Natural killer cell (primary cell): ENCODE measurements at regions not wholly inside any gene's neighbourhood (a gene's known extent, or its start where the extent isn't known, plus 50 kb on each side); places are given as distances from the start of the nearest gene placed in this dataset.

Experiments used
- ATAC-seq, 3 donors: fragments of 150-1000 bp in 2 of 3; fragments of 200-7000 bp in 1 of 3; cut with Tn5 transposase; 1 replicate in 1 of 3; 2 replicates in 2 of 3; pipeline ENCODE4 v1.10.0; 2021; ENCODE audit warnings: mild to moderate bottlenecking in 2 of 3, moderate library complexity in 2 of 3
- DNase-seq, 2 donors: peaks; one replicate each; pipeline versions ENCODE4 v3.0.0 to v3.0.0-alpha.2; 2013 to 2021; ENCODE audit warnings: mixed read lengths in 1 of 2
- H3K27ac ChIP-seq: one replicate; pipeline ENCODE4 v1.5.1; 2013; ENCODE audit warnings: mild to moderate bottlenecking, low read length
- H3K27me3 ChIP-seq: one replicate; pipeline ENCODE4 v1.6.1; 2013; ENCODE audit warnings: low read length; ENCODE audit not compliant: control insufficient read depth, insufficient read depth
- H3K36me3 ChIP-seq: one replicate; pipeline ENCODE4 v1.6.1; 2013; ENCODE audit warnings: low read length; ENCODE audit not compliant: control insufficient read depth, insufficient read depth
- H3K4me1 ChIP-seq: one replicate; pipeline ENCODE4 v1.6.1; 2013; ENCODE audit warnings: low read length; ENCODE audit not compliant: control insufficient read depth, insufficient read depth
- H3K4me3 ChIP-seq: one replicate; pipeline ENCODE4 v1.5.1; 2013; ENCODE audit warnings: low read length
- H3K9me3 ChIP-seq: one replicate; pipeline ENCODE4 v1.6.1; 2013; ENCODE audit warnings: low read length; ENCODE audit not compliant: control insufficient read depth, insufficient read depth
- H3K27ac Mint-ChIP-seq, 2 donors: one replicate each; pipeline ENCODE4 v1.8.0; 2022; ENCODE audit warnings: mild to moderate bottlenecking in 2 of 2, mixed read lengths in 2 of 2, moderate library complexity in 1 of 2
- H3K27me3 Mint-ChIP-seq, 2 donors: one replicate each; pipeline ENCODE4 v1.8.0; 2022; ENCODE audit warnings: low read depth in 2 of 2, mixed read lengths in 2 of 2
- H3K36me3 Mint-ChIP-seq: one replicate; pipeline ENCODE4 v1.8.0; 2022; ENCODE audit warnings: mixed read lengths
- H3K4me1 Mint-ChIP-seq, 2 donors: one replicate each; pipeline ENCODE4 v1.8.0; 2022; ENCODE audit warnings: mixed read lengths in 2 of 2
- H3K4me3 Mint-ChIP-seq: one replicate; pipeline ENCODE4 v1.8.0; 2022; ENCODE audit warnings: mild to moderate bottlenecking, moderate library complexity, mixed read lengths
- H3K9me3 Mint-ChIP-seq, 2 donors: one replicate each; pipeline ENCODE4 v1.8.0; 2022; ENCODE audit warnings: mixed read lengths in 2 of 2
- CTCF ChIP-seq: fragments of 200-600 bp; IDR thresholded peaks from one replicate; pipeline ENCODE4 v1.8.0; 2022; ENCODE audit warnings: antibody characterized with exemption
- WGBS: methylation state at CpG from one replicate; pipeline ENCODE4 v1.1.7; 2013; ENCODE audit warnings: missing lambda C conversion rate; ENCODE audit not compliant: insufficient coverage; 5-methylcytosine and 5-hydroxymethylcytosine counted together
- intact Hi-C: fragments of 100-400 bp; cut with micrococcal nuclease; formaldehyde crosslinking; loops from one replicate; pipeline ENCODE4 v1.14.2; 2022

- intact Hi-C loops = no loop called here
- Histone ChIP-seq H3K27me3 (no peaks in the 10 kb centered on the region), H3K27ac (no peak overlapping the region), H3K36me3 (no peaks in the 10 kb centered on the region), H3K4me3 (no peak overlapping the region), H3K9me3 (no peaks in the 10 kb centered on the region), H3K4me1 (no peaks in the 10 kb centered on the region)
- no peak for TF ChIP-seq CTCF
- no peaks in the 10 kb centered on the region for H3K27me3 Mint-ChIP-seq
- no peaks in the 10 kb centered on the region for H3K4me1 Mint-ChIP-seq
- H3K9me3 Mint-ChIP-seq = peaks cover 27 to 32% of the 10 kb centered on the region in 2 donors
- WGBS = 80% methylated on average over 1 of the region's 1 CpG
- DNase-seq = no peak
- H3K27ac Mint-ChIP-seq = no peak overlapping the region
- peaks cover 5% of the 10 kb centered on the region for H3K36me3 Mint-ChIP-seq
- no peak overlapping the region for H3K4me3 Mint-ChIP-seq
- ATAC-seq = no peak
Observed at GRCh38 chr5:24773261-24773660, 128.5 kb upstream of the CDH10 start.

- H3K27me3 Mint-ChIP-seq = no peaks in the 10 kb centered on the region
- peaks cover 16 to 19% of the 10 kb centered on the region in 2 donors for H3K9me3 Mint-ChIP-seq
- Histone ChIP-seq H3K4me1 (no peaks in the 10 kb centered on the region), H3K27ac (no peak overlapping the region), H3K36me3 (no peaks in the 10 kb centered on the region), H3K4me3 (no peak overlapping the region), H3K27me3 (no peaks in the 10 kb centered on the region), H3K9me3 (peaks cover 18% of the 10 kb centered on the region)
- H3K4me3 Mint-ChIP-seq = no peak overlapping the region
- intact Hi-C loops = no loop called here
- DNase-seq = no peak
- H3K4me1 Mint-ChIP-seq = no peaks in the 10 kb centered on the region
- H3K36me3 Mint-ChIP-seq = no peaks in the 10 kb centered on the region
- ATAC-seq = no peak
- H3K27ac Mint-ChIP-seq = no peak overlapping the region
- TF ChIP-seq CTCF = no peak
Observed at GRCh38 chr5:24767086-24767485, 122.3 kb upstream of the CDH10 start.

GRCh38 chr5:24765219-24765618 is 120.4 kb upstream of the CDH10 start:
- H3K36me3 ChIP-seq = no peaks in the 10 kb centered on the region
- no peak overlapping the region for H3K4me3 ChIP-seq
- no peak for TF ChIP-seq CTCF
- Mint-ChIP-seq H3K4me1 (no peaks in the 10 kb centered on the region), H3K27ac (no peak overlapping the region), H3K4me3 (no peak overlapping the region), H3K27me3 (no peaks in the 10 kb centered on the region), H3K9me3 (peaks cover 14 to 19% of the 10 kb centered on the region in 2 donors), H3K36me3 (peaks cover 7% of the 10 kb centered on the region)
- intact Hi-C loops = no loop called here
- no peak overlapping the region for H3K27ac ChIP-seq
- no peaks in the 10 kb centered on the region for H3K4me1 ChIP-seq
- WGBS = 95% methylated on average over 1 of the region's 1 CpG
- ATAC-seq (no peak), DNase-seq (no peak)
- H3K27me3 ChIP-seq = no peaks in the 10 kb centered on the region
- peaks cover 18% of the 10 kb centered on the region for H3K9me3 ChIP-seq

GRCh38 chr5:24750355-24750754 is 105.6 kb upstream of the CDH10 start:
- no peaks in the 10 kb centered on the region for H3K4me1 ChIP-seq
- Mint-ChIP-seq H3K9me3 (peaks cover 24 to 40% of the 10 kb centered on the region in 2 donors), H3K27me3 (no peaks in the 10 kb centered on the region), H3K27ac (no peak overlapping the region), H3K4me3 (no peak overlapping the region), H3K4me1 (no peaks in the 10 kb centered on the region), H3K36me3 (peaks cover 13% of the 10 kb centered on the region)
- no peak overlapping the region for H3K4me3 ChIP-seq
- ATAC-seq = no peak
- no peak for TF ChIP-seq CTCF
- H3K9me3 ChIP-seq = peaks cover 3% of the 10 kb centered on the region
- no peak for DNase-seq
- no peaks in the 10 kb centered on the region for H3K36me3 ChIP-seq
- no peaks in the 10 kb centered on the region for H3K27me3 ChIP-seq
- intact Hi-C loops = no loop called here
- H3K27ac ChIP-seq = no peak overlapping the region
- 57% methylated on average over 2 of the region's 3 CpGs for WGBS
